ENCODE measurements at regions not wholly inside any gene's neighbourhood (a gene's known extent, or its start where the extent isn't known, plus 50 kb on each side); places are given as distances from the start of the nearest gene placed in this dataset.

DNA sequence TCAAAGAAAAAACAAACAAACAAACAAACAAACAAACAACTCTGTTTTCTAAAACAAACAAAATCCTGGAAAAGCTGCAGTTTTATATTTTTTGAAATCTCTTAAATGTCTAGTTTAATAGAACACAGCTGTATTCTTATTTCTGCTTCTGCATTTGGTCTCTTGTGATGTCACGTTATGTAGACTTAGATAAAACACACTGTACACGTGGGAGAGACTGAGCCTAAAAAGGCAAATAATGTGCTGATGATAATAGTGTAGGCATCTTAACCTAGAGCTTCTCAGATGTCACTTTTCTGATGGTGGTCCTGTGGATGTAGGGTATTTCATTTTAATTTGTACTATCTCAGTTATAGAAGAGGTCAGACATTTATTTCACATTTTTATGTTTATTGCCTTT is 261.7 kb downstream of the UTRN start:
- no peaks in the 10 kb centered on the region for H3K9me3 Mint-ChIP-seq
- DNase-seq: no peak
- peaks cover 3% of the 10 kb centered on the region for H3K27me3 Mint-ChIP-seq (ENCODE audit: insufficient read depth)
- H3K4me1 Mint-ChIP-seq (ENCODE audit: low read depth): peaks cover 55% of the 10 kb centered on the region
- H3K4me3 Mint-ChIP-seq: no peak overlapping the region
- TF ChIP-seq, protein P1, sequence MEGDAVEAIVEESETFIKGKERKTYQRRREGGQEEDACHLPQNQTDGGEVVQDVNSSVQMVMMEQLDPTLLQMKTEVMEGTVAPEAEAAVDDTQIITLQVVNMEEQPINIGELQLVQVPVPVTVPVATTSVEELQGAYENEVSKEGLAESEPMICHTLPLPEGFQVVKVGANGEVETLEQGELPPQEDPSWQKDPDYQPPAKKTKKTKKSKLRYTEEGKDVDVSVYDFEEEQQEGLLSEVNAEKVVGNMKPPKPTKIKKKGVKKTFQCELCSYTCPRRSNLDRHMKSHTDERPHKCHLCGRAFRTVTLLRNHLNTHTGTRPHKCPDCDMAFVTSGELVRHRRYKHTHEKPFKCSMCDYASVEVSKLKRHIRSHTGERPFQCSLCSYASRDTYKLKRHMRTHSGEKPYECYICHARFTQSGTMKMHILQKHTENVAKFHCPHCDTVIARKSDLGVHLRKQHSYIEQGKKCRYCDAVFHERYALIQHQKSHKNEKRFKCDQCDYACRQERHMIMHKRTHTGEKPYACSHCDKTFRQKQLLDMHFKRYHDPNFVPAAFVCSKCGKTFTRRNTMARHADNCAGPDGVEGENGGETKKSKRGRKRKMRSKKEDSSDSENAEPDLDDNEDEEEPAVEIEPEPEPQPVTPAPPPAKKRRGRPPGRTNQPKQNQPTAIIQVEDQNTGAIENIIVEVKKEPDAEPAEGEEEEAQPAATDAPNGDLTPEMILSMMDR (IDR thresholded peaks at IDR 0.05): no peak
- H3K36me3 Mint-ChIP-seq (ENCODE audit: low read depth): peaks cover 33% of the 10 kb centered on the region
- peak overlapping the region; percentile 53; the same call in 1 of the 2 replicates for H3K27ac Mint-ChIP-seq

DNA sequence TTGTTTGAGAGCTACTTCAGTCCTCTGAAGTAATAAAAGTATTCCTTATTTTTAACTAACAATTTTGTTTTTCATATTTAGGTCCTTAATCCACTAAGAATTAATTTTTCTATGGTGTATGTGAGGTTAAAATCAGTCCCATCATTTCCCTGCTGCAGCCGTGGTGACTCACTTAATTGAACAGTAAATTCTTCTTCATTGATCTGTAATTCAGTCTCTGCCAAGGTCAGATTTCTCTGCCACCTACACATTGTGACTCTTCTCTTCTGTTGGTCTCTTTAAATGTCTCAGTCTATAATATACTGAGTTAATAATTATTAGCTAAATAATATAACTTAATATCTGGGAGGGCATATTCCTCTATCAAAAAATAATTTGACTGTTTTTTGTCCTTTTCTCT is 262.3 kb downstream of the UTRN start:
- Mint-ChIP-seq H3K27me3 (ENCODE audit: insufficient read depth) (peaks cover 3% of the 10 kb centered on the region), H3K9me3 (no peaks in the 10 kb centered on the region), H3K36me3 (ENCODE audit: low read depth) (peaks cover 33% of the 10 kb centered on the region), H3K4me1 (ENCODE audit: low read depth) (peaks cover 49% of the 10 kb centered on the region), H3K4me3 (no peak overlapping the region), H3K27ac (no peak overlapping the region)
- DNase-seq: no peak
- TF ChIP-seq, protein P1 (IDR thresholded peaks at IDR 0.05): no peak

- DNase-seq: no peak
- peaks cover 38% of the 10 kb centered on the region for H3K4me1 Mint-ChIP-seq (ENCODE audit: low read depth)
- peaks cover 3% of the 10 kb centered on the region for H3K27me3 Mint-ChIP-seq (ENCODE audit: insufficient read depth)
- peaks cover 36% of the 10 kb centered on the region for H3K36me3 Mint-ChIP-seq (ENCODE audit: low read depth)
- TF ChIP-seq, protein P1 (IDR thresholded peaks at IDR 0.05): no peak
- no peak overlapping the region for H3K27ac Mint-ChIP-seq
- H3K4me3 Mint-ChIP-seq: no peak overlapping the region
- no peaks in the 10 kb centered on the region for H3K9me3 Mint-ChIP-seq
These were observed 263.4 kb downstream of the UTRN start for GRCh38 chr6:144548536-144548935.

GRCh38 chr6:144549837-144550747 is 265.0 kb downstream of the UTRN start:
- Mint-ChIP-seq H3K4me3 (no peak overlapping the region), H3K27me3 (ENCODE audit: insufficient read depth) (peaks cover 3% of the 10 kb centered on the region; the same call in 1 of the 2 replicates)
- TF ChIP-seq, protein P1 (IDR thresholded peaks at IDR 0.05): no peak

GRCh38 chr6:144551339-144551738 is 266.2 kb downstream of the UTRN start:
- H3K4me1 Mint-ChIP-seq (ENCODE audit: low read depth): peaks cover 25% of the 10 kb centered on the region
- H3K27me3 Mint-ChIP-seq (ENCODE audit: insufficient read depth): peaks cover 3% of the 10 kb centered on the region; the same call in 1 of the 2 replicates
- no peaks in the 10 kb centered on the region for H3K9me3 Mint-ChIP-seq
- H3K36me3 Mint-ChIP-seq (ENCODE audit: low read depth): peaks cover 41% of the 10 kb centered on the region
- H3K4me3 Mint-ChIP-seq: no peak overlapping the region
- H3K27ac Mint-ChIP-seq: no peak overlapping the region
- TF ChIP-seq, protein P1 (IDR thresholded peaks at IDR 0.05): no peak
- no peak for DNase-seq

More at GRCh38 chr6:144549837-144550747, 265.0 kb downstream of the UTRN start:
- H3K9me3 Mint-ChIP-seq: no peaks in the 10 kb centered on the region
- no peak for DNase-seq
- H3K27ac Mint-ChIP-seq: peak overlapping the region; percentile 6; the same call in 1 of the 2 replicates
- peaks cover 26% of the 10 kb centered on the region for H3K4me1 Mint-ChIP-seq (ENCODE audit: low read depth)
- H3K36me3 Mint-ChIP-seq (ENCODE audit: low read depth): peaks cover 38% of the 10 kb centered on the region

All from HFFc6 (cell line).